Lower leg skin (tissue), 4 donors: ENCODE measurements at regions not wholly inside any gene's neighbourhood (a gene's known extent, or its start where the extent isn't known, plus 50 kb on each side); places are given as distances from the start of the nearest gene placed in this dataset.
"Not testable (repeated sequence)": the region's sequence is repeated elsewhere in the genome, so short reads cannot be mapped to it uniquely, and the experiment has no call there.

ENCODE experiments used
- DNase-seq, 2 donors: peaks; one replicate each; pipeline ENCODE4 v3.0.0-alpha.2; 2019; ENCODE audit warnings: low spot score in 2 of 2
- H3K4me3 ChIP-seq: fragments of 200-600 bp; sonication (generic); 2 replicates; pipeline ENCODE4 v1.5.1; 2017; ENCODE audit warnings: mild to moderate bottlenecking, low read depth; ENCODE audit not compliant: poor library complexity, severe bottlenecking
- CTCF ChIP-seq, 3 donors: fragments of 450-650 bp; IDR thresholded peaks; one replicate each; pipeline ENCODE4 v1.5.1; 2016; ENCODE audit warnings: antibody characterized with exemption in 3 of 3, mild to moderate bottlenecking in 3 of 3, moderate library complexity in 2 of 3
- POLR2A ChIP-seq, 2 donors: fragments of 450-650 bp; IDR thresholded peaks; one replicate each; pipeline ENCODE4 v1.6.1; 2016 to 2017; ENCODE audit warnings: antibody characterized with exemption in 2 of 2, mild to moderate bottlenecking in 1 of 2, moderate library complexity in 1 of 2
- WGBS, 2 donors: methylation state at CpG; one replicate each; pipeline ENCODE4 v1.1.5; 2018; 5-methylcytosine and 5-hydroxymethylcytosine counted together
- intact Hi-C: fragments of 100-400 bp; cut with DNase I; formaldehyde crosslinking; loops from one replicate; pipeline ENCODE4 v1.15.0; 2023; ENCODE audit warnings: low total_unique reads

- no peak for DNase-seq
- WGBS, 2 donors, result 71 to 72% methylated on average over 3 of the region's 3 CpGs
- intact Hi-C loops, result no loop called here
- no peak overlapping the region for H3K4me3 ChIP-seq
- TF ChIP-seq CTCF (IDR thresholded peaks at IDR 0.05) (no peak), POLR2A (IDR thresholded peaks at IDR 0.05) (no peak)
Measured at GRCh38 chr2:153575171-153575853, 96.8 kb upstream of the RPRM start.

DNA sequence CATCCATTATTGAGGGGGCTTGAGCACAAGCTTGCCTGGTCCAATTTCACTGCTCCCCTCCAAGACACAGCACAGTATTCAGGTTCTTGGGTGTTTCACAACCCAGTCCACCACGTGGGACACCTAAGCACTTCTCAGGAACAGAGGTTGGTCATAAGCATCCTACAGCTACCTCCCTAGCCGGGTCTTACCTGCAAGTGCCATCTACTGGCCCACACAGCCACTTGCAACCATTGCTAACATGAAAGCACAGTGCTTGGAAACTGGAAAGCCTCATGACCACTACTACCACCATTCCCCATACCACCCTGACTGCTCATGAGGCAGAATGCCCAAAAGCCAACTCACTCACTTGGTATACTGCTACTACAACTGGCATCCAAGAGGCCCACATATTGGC is 105.7 kb upstream of the RPRM start:
- H3K4me3 ChIP-seq, result no peak overlapping the region
- 51 to 76% methylated on average over 2 of the region's 2 CpGs for WGBS, 2 donors
- TF ChIP-seq CTCF (IDR thresholded peaks at IDR 0.05) (no peak), POLR2A (IDR thresholded peaks at IDR 0.05) (no peak)
- DNase-seq, result peak in 1 of 2 donors; percentile 46
- intact Hi-C loops, result no loop called here

DNA sequence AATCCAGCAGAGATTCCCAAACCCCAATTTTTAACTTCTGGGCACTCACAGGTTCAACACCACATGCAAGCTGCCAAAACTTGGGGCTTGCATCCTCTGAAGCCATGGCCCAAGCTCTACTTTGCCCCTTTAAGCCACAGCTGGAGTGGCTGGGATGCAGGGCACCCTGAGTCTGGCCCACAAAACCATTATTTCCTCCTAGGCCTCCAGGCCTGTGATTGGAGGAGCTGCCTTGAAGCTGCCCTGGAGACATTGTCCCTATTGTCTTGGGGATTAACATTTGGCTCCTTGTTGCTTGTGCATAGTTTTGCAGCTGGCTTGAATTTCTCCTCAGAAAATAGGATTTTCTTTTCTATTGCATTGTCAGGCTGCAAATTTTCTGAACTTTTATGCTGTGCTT is 109.8 kb upstream of the RPRM start:
- intact Hi-C loops, result no loop called here
- TF ChIP-seq POLR2A (IDR thresholded peaks at IDR 0.05) (no peak), CTCF (IDR thresholded peaks at IDR 0.05) (no peak)
- DNase-seq, result no peak
- H3K4me3 ChIP-seq, result no peak overlapping the region

- H3K4me3 ChIP-seq, result no peak overlapping the region
- WGBS, 2 donors, result 52 to 77% methylated on average over 3 of the region's 3 CpGs
- intact Hi-C loops, result no loop called here
- DNase-seq, result no peak
- TF ChIP-seq POLR2A (IDR thresholded peaks at IDR 0.05) (no peak), CTCF (IDR thresholded peaks at IDR 0.05) (no peak)
Measured at GRCh38 chr2:153589586-153589985, 111.0 kb upstream of the RPRM start.

GRCh38 chr2:153593086-153593485 is 114.5 kb upstream of the RPRM start:
- intact Hi-C loops, H3K4me3 ChIP-seq, DNase-seq: not testable (repeated sequence)
- 86 to 89% methylated on average over 6 of the region's 6 CpGs for WGBS, 2 donors

DNA sequence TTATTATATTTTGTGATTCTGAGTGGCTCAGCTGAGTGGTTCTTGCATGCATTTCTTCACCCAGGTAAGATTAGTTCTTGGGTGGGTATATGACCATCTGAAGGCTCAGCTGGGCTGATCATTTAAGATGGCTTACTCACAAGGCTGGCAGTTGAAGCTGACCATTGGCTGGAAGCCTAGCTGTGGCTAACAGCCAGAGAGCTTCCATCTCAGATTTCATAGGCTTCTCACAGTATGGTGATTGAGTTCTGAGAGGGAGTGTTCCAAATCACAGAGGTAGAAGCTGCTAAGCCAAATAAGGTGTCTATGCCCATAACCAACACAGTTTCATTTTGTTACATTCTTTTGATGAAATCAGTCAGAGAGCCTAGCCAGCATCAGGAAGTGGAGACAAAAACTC is 117.4 kb upstream of the RPRM start:
- DNase-seq, result no peak
- no peak overlapping the region for H3K4me3 ChIP-seq
- intact Hi-C loops, result no loop called here
- TF ChIP-seq CTCF (IDR thresholded peaks at IDR 0.05) (no peak), POLR2A (IDR thresholded peaks at IDR 0.05) (no peak)
